ENCODE measurements at regions not wholly inside any gene's neighbourhood (a gene's known extent, or its start where the extent isn't known, plus 50 kb on each side); places are given as distances from the start of the nearest gene placed in this dataset.

DNA sequence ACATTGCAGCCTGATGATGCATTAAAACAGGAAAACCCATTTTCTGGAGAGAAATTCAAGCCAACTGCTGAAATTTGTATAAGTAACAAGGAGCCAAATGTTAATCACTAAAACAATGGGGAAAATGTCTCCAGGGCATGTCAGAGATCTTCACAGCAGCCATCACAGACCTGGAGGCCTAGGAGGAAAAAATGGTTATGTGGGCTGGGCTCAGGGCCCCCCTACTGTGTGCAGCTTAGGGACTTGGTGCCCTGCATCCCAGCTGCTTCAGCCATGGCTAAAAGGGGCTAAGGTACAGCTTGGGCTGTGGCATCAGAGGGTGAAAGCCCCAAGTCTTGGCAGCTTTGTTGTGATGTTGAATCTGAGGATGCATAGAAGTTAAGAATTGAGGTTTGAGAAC, 479.8 kb downstream of the BCKDHB start:
- BruUV-seq (replicated peaks): no TSS peak
- Histone ChIP-seq H3K79me2 (ENCODE audit: control insufficient read depth, insufficient read depth, low read length) (no peaks in the 10 kb centered on the region), H3K27ac (ENCODE audit: control insufficient read depth, insufficient read depth) (no peak overlapping the region), H2AFZ (ENCODE audit: control insufficient read depth, low read depth, low read length) (no peak overlapping the region), H3K27me3 (replicated peaks in 1 of 2; ENCODE audit: control insufficient read depth in 2 of 2, insufficient read depth in 2 of 2, low read length in 1 of 2) (no peaks in the 10 kb centered on the region), H3K4me1 (ENCODE audit: control insufficient read depth, insufficient read depth, low read length) (no peaks in the 10 kb centered on the region), H4K20me1 (ENCODE audit: control insufficient read depth, insufficient read depth) (no peaks in the 10 kb centered on the region), H3K9me3 (replicated peaks; ENCODE audit: control insufficient read depth, insufficient read depth, low read length) (no peaks in the 10 kb centered on the region), H3K4me3 (no peak overlapping the region), H3K4me2 (ENCODE audit: control insufficient read depth, insufficient read depth) (no peak overlapping the region), H3K9ac (ENCODE audit: control insufficient read depth, insufficient read depth, low read length) (no peak overlapping the region), H3K36me3 (ENCODE audit: control insufficient read depth in 2 of 2, insufficient read depth in 2 of 2, low read length in 1 of 2) (no peaks in the 10 kb centered on the region)
- RAD21 ChIA-PET (ENCODE audit: unreplicated experiment): no interaction called here
- CTCF ChIA-PET: no interaction called here
- FAIRE-seq: no peak
- TF ChIP-seq, protein P1, sequence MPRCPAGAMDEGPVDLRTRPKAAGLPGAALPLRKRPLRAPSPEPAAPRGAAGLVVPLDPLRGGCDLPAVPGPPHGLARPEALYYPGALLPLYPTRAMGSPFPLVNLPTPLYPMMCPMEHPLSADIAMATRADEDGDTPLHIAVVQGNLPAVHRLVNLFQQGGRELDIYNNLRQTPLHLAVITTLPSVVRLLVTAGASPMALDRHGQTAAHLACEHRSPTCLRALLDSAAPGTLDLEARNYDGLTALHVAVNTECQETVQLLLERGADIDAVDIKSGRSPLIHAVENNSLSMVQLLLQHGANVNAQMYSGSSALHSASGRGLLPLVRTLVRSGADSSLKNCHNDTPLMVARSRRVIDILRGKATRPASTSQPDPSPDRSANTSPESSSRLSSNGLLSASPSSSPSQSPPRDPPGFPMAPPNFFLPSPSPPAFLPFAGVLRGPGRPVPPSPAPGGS (IDR thresholded peaks at IDR 0.05; ENCODE audit: borderline replicate concordance, insufficient read depth, low read depth, low read length, poor library complexity, severe bottlenecking): no peak
- TF ChIP-seq, protein P2, sequence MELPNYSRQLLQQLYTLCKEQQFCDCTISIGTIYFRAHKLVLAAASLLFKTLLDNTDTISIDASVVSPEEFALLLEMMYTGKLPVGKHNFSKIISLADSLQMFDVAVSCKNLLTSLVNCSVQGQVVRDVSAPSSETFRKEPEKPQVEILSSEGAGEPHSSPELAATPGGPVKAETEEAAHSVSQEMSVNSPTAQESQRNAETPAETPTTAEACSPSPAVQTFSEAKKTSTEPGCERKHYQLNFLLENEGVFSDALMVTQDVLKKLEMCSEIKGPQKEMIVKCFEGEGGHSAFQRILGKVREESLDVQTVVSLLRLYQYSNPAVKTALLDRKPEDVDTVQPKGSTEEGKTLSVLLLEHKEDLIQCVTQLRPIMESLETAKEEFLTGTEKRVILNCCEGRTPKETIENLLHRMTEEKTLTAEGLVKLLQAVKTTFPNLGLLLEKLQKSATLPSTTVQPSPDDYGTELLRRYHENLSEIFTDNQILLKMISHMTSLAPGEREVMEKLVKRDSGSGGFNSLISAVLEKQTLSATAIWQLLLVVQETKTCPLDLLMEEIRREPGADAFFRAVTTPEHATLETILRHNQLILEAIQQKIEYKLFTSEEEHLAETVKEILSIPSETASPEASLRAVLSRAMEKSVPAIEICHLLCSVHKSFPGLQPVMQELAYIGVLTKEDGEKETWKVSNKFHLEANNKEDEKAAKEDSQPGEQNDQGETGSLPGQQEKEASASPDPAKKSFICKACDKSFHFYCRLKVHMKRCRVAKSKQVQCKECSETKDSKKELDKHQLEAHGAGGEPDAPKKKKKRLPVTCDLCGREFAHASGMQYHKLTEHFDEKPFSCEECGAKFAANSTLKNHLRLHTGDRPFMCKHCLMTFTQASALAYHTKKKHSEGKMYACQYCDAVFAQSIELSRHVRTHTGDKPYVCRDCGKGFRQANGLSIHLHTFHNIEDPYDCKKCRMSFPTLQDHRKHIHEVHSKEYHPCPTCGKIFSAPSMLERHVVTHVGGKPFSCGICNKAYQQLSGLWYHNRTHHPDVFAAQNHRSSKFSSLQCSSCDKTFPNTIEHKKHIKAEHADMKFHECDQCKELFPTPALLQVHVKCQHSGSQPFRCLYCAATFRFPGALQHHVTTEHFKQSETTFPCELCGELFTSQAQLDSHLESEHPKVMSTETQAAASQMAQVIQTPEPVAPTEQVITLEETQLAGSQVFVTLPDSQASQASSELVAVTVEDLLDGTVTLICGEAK (IDR thresholded peaks at IDR 0.05; ENCODE audit: borderline replicate concordance): no peak
- TF ChIP-seq, protein P3, sequence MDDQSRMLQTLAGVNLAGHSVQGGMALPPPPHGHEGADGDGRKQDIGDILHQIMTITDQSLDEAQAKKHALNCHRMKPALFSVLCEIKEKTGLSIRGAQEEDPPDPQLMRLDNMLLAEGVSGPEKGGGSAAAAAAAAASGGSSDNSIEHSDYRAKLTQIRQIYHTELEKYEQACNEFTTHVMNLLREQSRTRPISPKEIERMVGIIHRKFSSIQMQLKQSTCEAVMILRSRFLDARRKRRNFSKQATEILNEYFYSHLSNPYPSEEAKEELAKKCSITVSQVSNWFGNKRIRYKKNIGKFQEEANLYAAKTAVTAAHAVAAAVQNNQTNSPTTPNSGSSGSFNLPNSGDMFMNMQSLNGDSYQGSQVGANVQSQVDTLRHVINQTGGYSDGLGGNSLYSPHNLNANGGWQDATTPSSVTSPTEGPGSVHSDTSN (IDR thresholded peaks at IDR 0.05; ENCODE audit: insufficient replicate concordance, low read depth, low read length): no peak
- TF ChIP-seq HDAC2 (IDR thresholded peaks at IDR 0.05): no peak
- TF ChIP-seq ETV6 (conservative IDR thresholded peaks at IDR 0.05 in 1 of 2, IDR thresholded peaks at IDR 0.05 in 1 of 2; ENCODE audit: borderline replicate concordance in 1 of 2, low read depth in 1 of 2): no peak
- no peak for TF ChIP-seq NRF1 (conservative IDR thresholded peaks at IDR 0.05; ENCODE audit: low read depth, low read length)
- no peak for TF ChIP-seq RCOR1 (conservative IDR thresholded peaks at IDR 0.05; ENCODE audit: low read depth, low read length)
- no peak for TF ChIP-seq ZBED1 (IDR thresholded peaks at IDR 0.05; ENCODE audit: borderline replicate concordance)
- no peak for TF ChIP-seq IRF4 (IDR thresholded peaks at IDR 0.05; ENCODE audit: low read depth, low read length)
- no peak for TF ChIP-seq WRNIP1 (IDR thresholded peaks at IDR 0.05; ENCODE audit: borderline replicate concordance, low read depth, low read length)
- no peak for TF ChIP-seq ZSCAN29 (IDR thresholded peaks at IDR 0.05)
- TF ChIP-seq, protein P4, sequence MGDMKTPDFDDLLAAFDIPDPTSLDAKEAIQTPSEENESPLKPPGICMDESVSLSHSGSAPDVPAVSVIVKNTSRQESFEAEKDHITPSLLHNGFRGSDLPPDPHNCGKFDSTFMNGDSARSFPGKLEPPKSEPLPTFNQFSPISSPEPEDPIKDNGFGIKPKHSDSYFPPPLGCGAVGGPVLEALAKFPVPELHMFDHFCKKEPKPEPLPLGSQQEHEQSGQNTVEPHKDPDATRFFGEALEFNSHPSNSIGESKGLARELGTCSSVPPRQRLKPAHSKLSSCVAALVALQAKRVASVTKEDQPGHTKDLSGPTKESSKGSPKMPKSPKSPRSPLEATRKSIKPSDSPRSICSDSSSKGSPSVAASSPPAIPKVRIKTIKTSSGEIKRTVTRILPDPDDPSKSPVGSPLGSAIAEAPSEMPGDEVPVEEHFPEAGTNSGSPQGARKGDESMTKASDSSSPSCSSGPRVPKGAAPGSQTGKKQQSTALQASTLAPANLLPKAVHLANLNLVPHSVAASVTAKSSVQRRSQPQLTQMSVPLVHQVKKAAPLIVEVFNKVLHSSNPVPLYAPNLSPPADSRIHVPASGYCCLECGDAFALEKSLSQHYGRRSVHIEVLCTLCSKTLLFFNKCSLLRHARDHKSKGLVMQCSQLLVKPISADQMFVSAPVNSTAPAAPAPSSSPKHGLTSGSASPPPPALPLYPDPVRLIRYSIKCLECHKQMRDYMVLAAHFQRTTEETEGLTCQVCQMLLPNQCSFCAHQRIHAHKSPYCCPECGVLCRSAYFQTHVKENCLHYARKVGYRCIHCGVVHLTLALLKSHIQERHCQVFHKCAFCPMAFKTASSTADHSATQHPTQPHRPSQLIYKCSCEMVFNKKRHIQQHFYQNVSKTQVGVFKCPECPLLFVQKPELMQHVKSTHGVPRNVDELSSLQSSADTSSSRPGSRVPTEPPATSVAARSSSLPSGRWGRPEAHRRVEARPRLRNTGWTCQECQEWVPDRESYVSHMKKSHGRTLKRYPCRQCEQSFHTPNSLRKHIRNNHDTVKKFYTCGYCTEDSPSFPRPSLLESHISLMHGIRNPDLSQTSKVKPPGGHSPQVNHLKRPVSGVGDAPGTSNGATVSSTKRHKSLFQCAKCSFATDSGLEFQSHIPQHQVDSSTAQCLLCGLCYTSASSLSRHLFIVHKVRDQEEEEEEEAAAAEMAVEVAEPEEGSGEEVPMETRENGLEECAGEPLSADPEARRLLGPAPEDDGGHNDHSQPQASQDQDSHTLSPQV (IDR thresholded peaks at IDR 0.05): no peak
- TF ChIP-seq GABPA (IDR thresholded peaks at IDR 0.05; ENCODE audit: low read depth): no peak
- TF ChIP-seq HDGF (IDR thresholded peaks at IDR 0.05): no peak
- TF ChIP-seq NFYA (IDR thresholded peaks at IDR 0.05; ENCODE audit: borderline replicate concordance, low read depth, low read length): no peak
- TF ChIP-seq MXI1 (IDR thresholded peaks at IDR 0.05; ENCODE audit: low read depth, low read length): no peak
- no peak for ATAC-seq
- DNase-seq (ENCODE audit: low read depth, low spot score): no peak
- intact Hi-C loops (cut with micrococcal nuclease; ENCODE audit: unreplicated experiment) (no loop called here), in situ Hi-C loops (cut with MboI) (no loop called here)
- POLR2A ChIA-PET: no interaction called here
- SMC1A ChIA-PET (ENCODE audit: uncharacterized antibody, unreplicated experiment): no interaction called here
